ENCODE measurements at regions not wholly inside any gene's neighbourhood (a gene's known extent, or its start where the extent isn't known, plus 50 kb on each side); places are given as distances from the start of the nearest gene placed in this dataset.

GRCh38 chr16:88305176-88305575 lies 77.6 kb upstream of the ZNF469 start:
- Histone ChIP-seq H3K27ac (ENCODE audit: low read depth, low read length) (no peak overlapping the region), H3K36me3 (ENCODE audit: control insufficient read depth, insufficient read depth, low read length) (no peaks in the 10 kb centered on the region), H3K4me1 (ENCODE audit: control insufficient read depth, insufficient read depth, low read length) (no peaks in the 10 kb centered on the region), H3K9me3 (ENCODE audit: control insufficient read depth, low read length) (peaks cover 14% of the 10 kb centered on the region), H3K27me3 (ENCODE audit: control insufficient read depth, insufficient read depth, low read length, poor library complexity, severe bottlenecking) (no peaks in the 10 kb centered on the region), H3K4me3 (ENCODE audit: low read length) (no peak overlapping the region), H3K9ac (ENCODE audit: extremely low read depth, low read length, poor library complexity, severe bottlenecking) (no peak overlapping the region)
- no peak for DNase-seq
- H3K4me1 Mint-ChIP-seq = no peaks in the 10 kb centered on the region
- 90 to 98% methylated on average over 7 to 14 of the region's 14 CpGs for WGBS, 2 experiments (ENCODE audit: insufficient coverage in 1 of 2, insufficient read length in 1 of 2)
- H3K27ac Mint-ChIP-seq = no peak overlapping the region
- no peak overlapping the region for H3K4me3 Mint-ChIP-seq
- H3K27me3 Mint-ChIP-seq (ENCODE audit: insufficient read depth) = peaks cover 5% of the 10 kb centered on the region
- peaks cover 35% of the 10 kb centered on the region for H3K9me3 Mint-ChIP-seq
- no peaks in the 10 kb centered on the region for H3K36me3 Mint-ChIP-seq (ENCODE audit: low read depth)
- no peak for TF ChIP-seq CTCF (conservative IDR thresholded peaks at IDR 0.05)

- Histone ChIP-seq H3K9ac (ENCODE audit: extremely low read depth, low read length, poor library complexity, severe bottlenecking) (no peak overlapping the region), H3K27me3 (ENCODE audit: control insufficient read depth, insufficient read depth, low read length, poor library complexity, severe bottlenecking) (no peaks in the 10 kb centered on the region), H3K36me3 (ENCODE audit: control insufficient read depth, insufficient read depth, low read length) (no peaks in the 10 kb centered on the region), H3K27ac (ENCODE audit: low read depth, low read length) (no peak overlapping the region), H3K9me3 (ENCODE audit: control insufficient read depth, low read length) (peaks cover 14% of the 10 kb centered on the region), H3K4me1 (ENCODE audit: control insufficient read depth, insufficient read depth, low read length) (no peaks in the 10 kb centered on the region), H3K4me3 (ENCODE audit: low read length) (no peak overlapping the region)
- Mint-ChIP-seq H3K27ac (no peak overlapping the region), H3K27me3 (ENCODE audit: insufficient read depth) (peaks cover 5% of the 10 kb centered on the region), H3K9me3 (peaks cover 35% of the 10 kb centered on the region), H3K4me3 (no peak overlapping the region), H3K36me3 (ENCODE audit: low read depth) (no peaks in the 10 kb centered on the region), H3K4me1 (no peaks in the 10 kb centered on the region)
- no peak for TF ChIP-seq CTCF (conservative IDR thresholded peaks at IDR 0.05)
- WGBS, 2 experiments (ENCODE audit: insufficient coverage in 1 of 2, insufficient read length in 1 of 2) = 94 to 97% methylated on average over 4 to 7 of the region's 8 CpGs
- DNase-seq = no peak
These were observed 76.3 kb upstream of the ZNF469 start for GRCh38 chr16:88306411-88306810.

- 86 to 93% methylated on average over 5 of the region's 6 CpGs for WGBS, 2 experiments (ENCODE audit: insufficient coverage in 1 of 2, insufficient read length in 1 of 2)
- DNase-seq = no peak
- no peak overlapping the region for H3K4me3 ChIP-seq (ENCODE audit: low read length)
- Mint-ChIP-seq H3K9me3 (peaks cover 40% of the 10 kb centered on the region), H3K27me3 (ENCODE audit: insufficient read depth) (peaks cover 5% of the 10 kb centered on the region), H3K27ac (no peak overlapping the region), H3K4me1 (no peaks in the 10 kb centered on the region), H3K4me3 (no peak overlapping the region), H3K36me3 (ENCODE audit: low read depth) (no peaks in the 10 kb centered on the region)
- H3K36me3 ChIP-seq (ENCODE audit: control insufficient read depth, insufficient read depth, low read length) = no peaks in the 10 kb centered on the region
- no peaks in the 10 kb centered on the region for H3K4me1 ChIP-seq (ENCODE audit: control insufficient read depth, insufficient read depth, low read length)
- H3K27me3 ChIP-seq (ENCODE audit: control insufficient read depth, insufficient read depth, low read length, poor library complexity, severe bottlenecking) = no peaks in the 10 kb centered on the region
- no peak overlapping the region for H3K9ac ChIP-seq (ENCODE audit: extremely low read depth, low read length, poor library complexity, severe bottlenecking)
- TF ChIP-seq CTCF (conservative IDR thresholded peaks at IDR 0.05) = no peak
- H3K27ac ChIP-seq (ENCODE audit: low read depth, low read length) = no peak overlapping the region
- H3K9me3 ChIP-seq (ENCODE audit: control insufficient read depth, low read length) = peaks cover 14% of the 10 kb centered on the region
These were observed 75.8 kb upstream of the ZNF469 start for GRCh38 chr16:88306860-88307545.
